H1 (cell line): ENCODE measurements at regions not wholly inside any gene's neighbourhood (a gene's known extent, or its start where the extent isn't known, plus 50 kb on each side); places are given as distances from the start of the nearest gene placed in this dataset.

ENCODE experiments used
- CHD7 ChIP-seq: fragments of 300-600 bp; sonication (generic); IDR thresholded peaks from 2 replicates; pipeline ENCODE4 v1.7.1; 2012; ENCODE audit warnings: low read length, moderate library complexity, mild to moderate bottlenecking, inconsistent platforms; ENCODE audit not compliant: insufficient replicate concordance
- TEAD4 ChIP-seq: IDR thresholded peaks from 2 replicates; pipeline ENCODE4 v1.6.1; 2012; ENCODE audit warnings: low read depth, low read length, inconsistent platforms, mixed read lengths

- TF ChIP-seq CHD7 (no peak), TEAD4 (peak; percentile 58)
Measured at GRCh38 chr13:47036294-47037008, 139.6 kb upstream of the HTR2A start (continued).
